SU-DHL-6 (cell line): ENCODE measurements at regions not wholly inside any gene's neighbourhood (a gene's known extent, or its start where the extent isn't known, plus 50 kb on each side); places are given as distances from the start of the nearest gene placed in this dataset.

Source experiments
- CTCF ChIP-seq: fragments of 200-600 bp; sonication (generic); IDR thresholded peaks from one replicate; pipeline ENCODE4 v1.5.1; 2017; ENCODE audit warnings: antibody characterized with exemption, mild to moderate bottlenecking, low read length, moderate library complexity; ENCODE audit not compliant: insufficient read depth, poor library complexity, severe bottlenecking
- EZH2phosphoT487 ChIP-seq: fragments of 200-600 bp; sonication (generic), shearing (Covaris generic); conservative IDR thresholded peaks from 2 replicates; pipeline ENCODE4 v1.6.1; 2018; ENCODE audit warnings: mild to moderate bottlenecking, antibody characterized with exemption, low read length, moderate library complexity, mixed read lengths

GRCh38 chrX:131621650-131622049 is 77.8 kb downstream of the OR13H1 start:
- no peak for TF ChIP-seq CTCF
- TF ChIP-seq EZH2phosphoT487: no peak
